H9 (cell line): ENCODE measurements at regions not wholly inside any gene's neighbourhood (a gene's known extent, or its start where the extent isn't known, plus 50 kb on each side); places are given as distances from the start of the nearest gene placed in this dataset.

Experiments used
- DNase-seq: peaks from one replicate; pipeline ENCODE4 v3.0.0-alpha.2; 2017
- H2AFZ ChIP-seq: one replicate; pipeline ENCODE4 v1.6.1; 2013; ENCODE audit warnings: mild to moderate bottlenecking, low read length, control low read depth, moderate library complexity
- H2AK5ac ChIP-seq: 2 replicates; pipeline ENCODE4 v1.6.1; 2013; ENCODE audit warnings: low read length, control low read depth, mixed read lengths; ENCODE audit not compliant: insufficient read length
- H2BK120ac ChIP-seq: one replicate; pipeline ENCODE4 v1.6.1; 2013; ENCODE audit warnings: low read depth, mild to moderate bottlenecking, low read length, control low read depth, inconsistent platforms; ENCODE audit not compliant: poor library complexity, severe bottlenecking
- H2BK12ac ChIP-seq: 2 replicates; pipeline ENCODE4 v1.6.1; 2013; ENCODE audit warnings: low read length, control low read depth, mixed read lengths, low read depth; ENCODE audit not compliant: insufficient read length
- H2BK15ac ChIP-seq: 2 replicates; pipeline ENCODE4 v1.6.1; 2013; ENCODE audit warnings: low read depth, low read length, control low read depth
- H2BK20ac ChIP-seq: one replicate; pipeline ENCODE4 v1.6.1; 2013; ENCODE audit warnings: low read depth, mild to moderate bottlenecking, low read length, control low read depth, inconsistent platforms; ENCODE audit not compliant: poor library complexity, severe bottlenecking
- H2BK5ac ChIP-seq: 2 replicates; pipeline ENCODE4 v1.6.1; 2013; ENCODE audit warnings: low read length, control low read depth, mixed read lengths; ENCODE audit not compliant: insufficient read length
- H3K14ac ChIP-seq: 2 replicates; pipeline ENCODE4 v1.6.1; 2013; ENCODE audit warnings: low read length, control low read depth; ENCODE audit not compliant: insufficient read depth
- H3K18ac ChIP-seq: 2 replicates; pipeline ENCODE4 v1.6.1; 2013; ENCODE audit warnings: low read depth, mild to moderate bottlenecking, mixed read lengths, low read length, control low read depth; ENCODE audit not compliant: insufficient read length
- H3K23ac ChIP-seq: 2 replicates; pipeline ENCODE4 v1.6.1; 2013; ENCODE audit warnings: low read length, control low read depth, mixed read lengths, low read depth; ENCODE audit not compliant: insufficient read length
- H3K23me2 ChIP-seq: 2 replicates; pipeline ENCODE4 v1.6.1; 2013; ENCODE audit warnings: low read depth, mild to moderate bottlenecking, mixed read lengths, low read length, control low read depth; ENCODE audit not compliant: insufficient read length, poor library complexity, severe bottlenecking
- H3K27ac ChIP-seq: 2 replicates; pipeline ENCODE4 v1.5.1; 2013; ENCODE audit warnings: low read length, control low read depth, mixed read lengths, low read depth; ENCODE audit not compliant: insufficient read length
- H3K27me3 ChIP-seq: 2 replicates; pipeline ENCODE4 v1.6.1; 2013; ENCODE audit warnings: low read length, control low read depth, inconsistent platforms; ENCODE audit not compliant: insufficient read depth
- H3K4ac ChIP-seq: 2 replicates; pipeline ENCODE4 v1.6.1; 2013; ENCODE audit warnings: low read depth, mild to moderate bottlenecking, control low read depth, inconsistent platforms, low read length, moderate library complexity
- H3K4me1 ChIP-seq: 2 replicates; pipeline ENCODE4 v1.6.1; 2013; ENCODE audit warnings: low read length, control low read depth, inconsistent platforms; ENCODE audit not compliant: insufficient read depth
- H3K4me2 ChIP-seq: 2 replicates; pipeline ENCODE4 v1.6.1; 2013; ENCODE audit warnings: low read length, control low read depth, mixed read lengths; ENCODE audit not compliant: insufficient read length, insufficient read depth
- H3K56ac ChIP-seq: 2 replicates; pipeline ENCODE4 v1.6.1; 2013; ENCODE audit warnings: low read depth, mild to moderate bottlenecking, mixed read lengths, low read length, control low read depth; ENCODE audit not compliant: insufficient read length
- H3K79me1 ChIP-seq: 2 replicates; pipeline ENCODE4 v1.6.1; 2013; ENCODE audit warnings: low read depth, mild to moderate bottlenecking, moderate library complexity, low read length, control low read depth, inconsistent platforms; ENCODE audit not compliant: insufficient read depth, poor library complexity, severe bottlenecking
- H3K79me2 ChIP-seq: 2 replicates; pipeline ENCODE4 v1.6.1; 2013; ENCODE audit warnings: low read length, control low read depth, inconsistent platforms; ENCODE audit not compliant: insufficient read depth
- H3K9ac ChIP-seq: 2 replicates; pipeline ENCODE4 v1.6.1; 2013; ENCODE audit warnings: low read length, control low read depth, mixed read lengths; ENCODE audit not compliant: insufficient read length; ENCODE audit errors: extremely low read depth
- H3K9me3 ChIP-seq: one replicate; pipeline ENCODE4 v1.6.1; 2013; ENCODE audit warnings: low read depth, low read length, inconsistent platforms; ENCODE audit not compliant: control insufficient read depth
- H3T11ph ChIP-seq: one replicate; pipeline ENCODE4 v1.6.1; 2013; ENCODE audit warnings: mild to moderate bottlenecking, low read length, control low read depth, inconsistent platforms
- H4K20me1 ChIP-seq: one replicate; pipeline ENCODE4 v1.6.1; 2013; ENCODE audit not compliant: control insufficient read depth, insufficient read length, insufficient read depth
- H4K5ac ChIP-seq: 2 replicates; pipeline ENCODE4 v1.6.1; 2013; ENCODE audit warnings: low read depth, mild to moderate bottlenecking, mixed read lengths, low read length, control low read depth; ENCODE audit not compliant: insufficient read length
- H4K8ac ChIP-seq: replicated peaks from 2 replicates; pipeline ENCODE4 v1.6.1; 2013; ENCODE audit warnings: low read length, control low read depth, mixed read lengths, low read depth; ENCODE audit not compliant: insufficient read length
- H4K91ac ChIP-seq: 2 replicates; pipeline ENCODE4 v1.6.1; 2013; ENCODE audit warnings: low read depth, mild to moderate bottlenecking, moderate library complexity, mixed read lengths, low read length, control low read depth; ENCODE audit not compliant: insufficient read length
- H3K27ac Mint-ChIP-seq, 3 experiments: 2 replicates in 2 of 3; 3 replicates in 1 of 3; pipeline ENCODE4 v1.8.0; 2020 to 2021; ENCODE audit warnings: mixed read lengths in 3 of 3, mild to moderate bottlenecking in 1 of 3, moderate library complexity in 1 of 3
- H3K27me3 Mint-ChIP-seq: 2 replicates; pipeline ENCODE4 v1.8.0; 2021; ENCODE audit warnings: low read depth, mild to moderate bottlenecking, moderate library complexity, mixed read lengths
- H3K36me3 Mint-ChIP-seq, 3 experiments: 2 replicates in 2 of 3; 3 replicates in 1 of 3; pipeline ENCODE4 v1.8.0; 2020 to 2021; ENCODE audit warnings: low read depth in 3 of 3, mixed read lengths in 3 of 3; ENCODE audit not compliant: insufficient read depth in 1 of 3
- H3K4me1 Mint-ChIP-seq, 2 experiments: 2 replicates each; pipeline ENCODE4 v1.8.0; 2020; ENCODE audit warnings: mixed read lengths in 2 of 2
- H3K4me3 Mint-ChIP-seq, 2 experiments: 2 replicates in 1 of 2; 3 replicates in 1 of 2; pipeline ENCODE4 v1.8.0; 2020 to 2021; ENCODE audit warnings: mild to moderate bottlenecking in 2 of 2, mixed read lengths in 2 of 2, moderate library complexity in 1 of 2
- H3K9me3 Mint-ChIP-seq, 2 experiments: 2 replicates in 1 of 2; 3 replicates in 1 of 2; pipeline ENCODE4 v1.8.0; 2020; ENCODE audit warnings: mild to moderate bottlenecking in 2 of 2, mixed read lengths in 2 of 2, moderate library complexity in 1 of 2
- WGBS: extraction: QIAGEN DNeasy Blood & Tissue Kit; methylation state at CpG from one replicate; pipeline ENCODE4 v1.1.7; 2013; ENCODE audit warnings: missing lambda C conversion rate, low lambda C conversion rate, mixed read lengths; ENCODE audit not compliant: insufficient read length; ENCODE audit errors: extremely low coverage; 5-methylcytosine and 5-hydroxymethylcytosine counted together
- TF ChIP-seq, protein P1 (sequence below): fragments of 200-600 bp; sonication (generic); conservative IDR thresholded peaks from 3 replicates; pipeline ENCODE4 v1.8.0; 2021; ENCODE audit warnings: antibody characterized with exemption, mild to moderate bottlenecking

DNA sequence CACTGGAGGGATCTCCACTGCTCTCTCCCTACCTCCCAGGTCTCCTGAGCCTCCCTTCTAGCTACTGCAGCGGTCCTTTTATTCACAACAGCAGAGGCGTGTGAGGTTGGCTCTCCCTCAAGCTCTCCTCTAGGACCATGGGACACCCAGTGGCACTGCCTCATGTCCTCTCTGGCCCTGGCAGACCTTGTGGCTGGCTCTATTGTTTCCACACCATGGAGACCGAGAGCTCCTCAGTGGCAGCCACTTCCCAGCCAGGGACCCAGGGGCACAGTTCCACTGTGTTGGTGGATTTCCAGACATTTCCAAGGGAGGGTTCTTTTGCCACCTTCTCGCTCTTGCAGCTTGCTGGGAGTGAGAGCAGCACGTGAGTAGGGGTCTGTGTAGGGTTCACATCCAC, 204.9 kb downstream of the AXIN2 start:
- no peak for DNase-seq
- TF ChIP-seq, protein P1, sequence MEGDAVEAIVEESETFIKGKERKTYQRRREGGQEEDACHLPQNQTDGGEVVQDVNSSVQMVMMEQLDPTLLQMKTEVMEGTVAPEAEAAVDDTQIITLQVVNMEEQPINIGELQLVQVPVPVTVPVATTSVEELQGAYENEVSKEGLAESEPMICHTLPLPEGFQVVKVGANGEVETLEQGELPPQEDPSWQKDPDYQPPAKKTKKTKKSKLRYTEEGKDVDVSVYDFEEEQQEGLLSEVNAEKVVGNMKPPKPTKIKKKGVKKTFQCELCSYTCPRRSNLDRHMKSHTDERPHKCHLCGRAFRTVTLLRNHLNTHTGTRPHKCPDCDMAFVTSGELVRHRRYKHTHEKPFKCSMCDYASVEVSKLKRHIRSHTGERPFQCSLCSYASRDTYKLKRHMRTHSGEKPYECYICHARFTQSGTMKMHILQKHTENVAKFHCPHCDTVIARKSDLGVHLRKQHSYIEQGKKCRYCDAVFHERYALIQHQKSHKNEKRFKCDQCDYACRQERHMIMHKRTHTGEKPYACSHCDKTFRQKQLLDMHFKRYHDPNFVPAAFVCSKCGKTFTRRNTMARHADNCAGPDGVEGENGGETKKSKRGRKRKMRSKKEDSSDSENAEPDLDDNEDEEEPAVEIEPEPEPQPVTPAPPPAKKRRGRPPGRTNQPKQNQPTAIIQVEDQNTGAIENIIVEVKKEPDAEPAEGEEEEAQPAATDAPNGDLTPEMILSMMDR = no peak
- Histone ChIP-seq H4K91ac (no peak overlapping the region), H2AK5ac (no peak overlapping the region), H3K23ac (no peak overlapping the region), H3K9ac (no peak overlapping the region), H4K5ac (no peak overlapping the region), H2BK12ac (no peak overlapping the region), H2BK120ac (no peak overlapping the region), H3K23me2 (no peaks in the 10 kb centered on the region), H3K56ac (no peak overlapping the region), H3T11ph (no peak overlapping the region), H3K4me1 (no peaks in the 10 kb centered on the region), H3K14ac (no peak overlapping the region; the same call in 1 of the 2 replicates), H3K79me1 (no peaks in the 10 kb centered on the region), H4K8ac (no peak overlapping the region), H3K4me2 (no peak overlapping the region), H3K27ac (no peak overlapping the region), H2AFZ (no peak overlapping the region), H3K27me3 (no peaks in the 10 kb centered on the region), H2BK5ac (no peak overlapping the region), H3K9me3 (no peaks in the 10 kb centered on the region), H3K4ac (no peak overlapping the region), H3K79me2 (no peaks in the 10 kb centered on the region), H3K18ac (no peak overlapping the region), H2BK15ac (no peak overlapping the region), H4K20me1 (no peaks in the 10 kb centered on the region), H2BK20ac (no peak overlapping the region)
- Mint-ChIP-seq H3K36me3 (no peaks in the 10 kb centered on the region), H3K27ac (no peak overlapping the region; a peak in 1 of 7 replicates), H3K9me3 (no peaks in the 10 kb centered on the region), H3K4me1 (no peaks in the 10 kb centered on the region), H3K4me3 (no peak overlapping the region), H3K27me3 (no peaks in the 10 kb centered on the region; the same call in 1 of the 2 replicates)
- no CpG with 5 or more reads among the region's 5 CpGs for WGBS
